CD4-positive, alpha-beta memory T cell (primary cell): ENCODE measurements at regions not wholly inside any gene's neighbourhood (a gene's known extent, or its start where the extent isn't known, plus 50 kb on each side); places are given as distances from the start of the nearest gene placed in this dataset.

Experiments
- CTCF ChIA-PET: fragments of 350-600 bp; sonication (Branson Sonifier 250); formaldehyde crosslinking; loops from one replicate; lab custom pipeline; 2021; ENCODE audit warnings: inconsistent platforms; ENCODE audit not compliant: partially characterized antibody; lab: Charles Lee
- POLR2A ChIA-PET: fragments of 350-600 bp; sonication (Branson Sonifier 250); formaldehyde crosslinking; loops from one replicate; lab custom pipeline; 2021; ENCODE audit not compliant: partially characterized antibody; lab: Charles Lee
- DNase-seq, 5 donors: peaks; one replicate each; pipeline versions ENCODE4 v3.0.0 to v3.0.0-alpha.2; 2020 to 2022; ENCODE audit warnings: mixed read lengths in 1 of 5
- H3K27ac ChIP-seq: one replicate; pipeline ENCODE4 v1.7.0; 2013; ENCODE audit warnings: low read depth, low read length
- H3K27me3 ChIP-seq: 2 replicates; pipeline ENCODE4 v1.7.0; 2013; ENCODE audit warnings: mild to moderate bottlenecking, low read length, moderate library complexity; ENCODE audit not compliant: insufficient read depth
- H3K36me3 ChIP-seq: 2 replicates; pipeline ENCODE4 v1.7.0; 2013; ENCODE audit warnings: mild to moderate bottlenecking, low read length, moderate library complexity; ENCODE audit not compliant: insufficient read depth
- H3K4me1 ChIP-seq: 2 replicates; pipeline ENCODE4 v1.7.0; 2013; ENCODE audit warnings: mild to moderate bottlenecking, low read length, moderate library complexity; ENCODE audit not compliant: insufficient read depth
- H3K4me3 ChIP-seq, 2 donors: one replicate each; pipeline ENCODE4 v1.7.0; 2013; ENCODE audit warnings: low read length in 2 of 2, mild to moderate bottlenecking in 1 of 2
- H3K9me3 ChIP-seq, 2 donors: one replicate each; pipeline ENCODE4 v1.7.0; 2013; ENCODE audit warnings: low read length in 2 of 2, control low read depth in 1 of 2; ENCODE audit not compliant: control insufficient read depth in 1 of 2
- H3K27ac Mint-ChIP-seq, 7 donors: one replicate each; pipeline ENCODE4 v1.8.0; 2020 to 2021; ENCODE audit warnings: mixed read lengths in 7 of 7, mild to moderate bottlenecking in 6 of 7, inconsistent platforms in 3 of 7, moderate library complexity in 3 of 7
- H3K27me3 Mint-ChIP-seq, 2 donors: one replicate each; pipeline ENCODE4 v1.8.0; 2020 to 2021; ENCODE audit warnings: mixed read lengths in 2 of 2
- H3K36me3 Mint-ChIP-seq, 2 donors: one replicate each; pipeline ENCODE4 v1.8.0; 2020 to 2021; ENCODE audit warnings: mixed read lengths in 2 of 2, inconsistent platforms in 1 of 2, mild to moderate bottlenecking in 1 of 2
- H3K4me1 Mint-ChIP-seq, 4 donors: one replicate each; pipeline ENCODE4 v1.8.0; 2020 to 2021; ENCODE audit warnings: mixed read lengths in 4 of 4, mild to moderate bottlenecking in 1 of 4
- H3K4me3 Mint-ChIP-seq, 8 donors: one replicate each; pipeline ENCODE4 v1.8.0; 2020 to 2021; ENCODE audit warnings: mixed read lengths in 8 of 8, mild to moderate bottlenecking in 7 of 8, moderate library complexity in 6 of 8, inconsistent platforms in 3 of 8
- H3K9me3 Mint-ChIP-seq, 8 donors: one replicate each; pipeline ENCODE4 v1.8.0; 2020 to 2021; ENCODE audit warnings: mixed read lengths in 8 of 8, mild to moderate bottlenecking in 5 of 8, inconsistent platforms in 3 of 8, moderate library complexity in 1 of 8
- intact Hi-C: fragments of 100-400 bp; cut with micrococcal nuclease; formaldehyde crosslinking; loops from one replicate; pipeline ENCODE4 v1.15.1; 2023

DNA sequence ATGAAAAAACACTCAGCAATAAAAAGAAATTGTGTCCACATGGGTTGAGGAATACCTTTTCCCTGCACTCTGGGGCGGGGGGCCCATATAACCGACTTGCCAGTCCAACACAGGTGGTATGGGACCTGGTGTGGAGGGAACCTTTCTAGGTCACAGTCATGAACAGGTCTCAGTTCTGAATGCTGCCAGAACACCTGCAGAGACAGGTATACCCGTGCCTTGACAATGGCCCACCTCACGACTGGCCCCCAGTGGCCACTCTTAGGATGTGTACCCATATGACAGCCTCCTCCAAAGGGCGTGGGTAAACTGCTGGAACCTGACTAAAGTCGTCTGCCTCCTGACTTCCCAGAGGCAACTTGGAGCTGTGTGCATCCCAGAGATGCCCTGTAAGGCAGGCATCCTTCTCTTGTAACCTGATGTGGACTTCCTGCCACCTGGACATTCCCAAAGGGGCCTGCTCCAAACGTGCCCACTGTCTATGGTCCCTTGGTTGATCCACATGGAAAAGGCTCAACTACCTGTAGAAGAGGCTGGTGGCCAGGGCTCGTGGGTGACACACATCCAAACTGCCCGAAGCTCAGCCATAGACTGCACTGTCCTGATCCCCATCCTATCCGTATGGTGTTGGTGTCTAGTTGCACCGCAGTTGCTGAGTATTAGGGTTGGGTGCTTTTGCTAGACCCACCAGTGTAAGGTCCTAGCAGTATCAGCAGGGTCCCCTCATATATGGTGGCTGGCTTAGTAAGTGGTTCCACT, 859.3 kb downstream of the BRD1 start:
- H3K9me3 ChIP-seq = no peaks in the 10 kb centered on the region
- POLR2A ChIA-PET = no interaction called here
- no peaks in the 10 kb centered on the region for H3K36me3 Mint-ChIP-seq
- no peak for DNase-seq
- H3K36me3 ChIP-seq = no peaks in the 10 kb centered on the region
- no peaks in the 10 kb centered on the region for H3K27me3 ChIP-seq
- intact Hi-C loops = no loop called here
- CTCF ChIA-PET = interaction anchor here (1.3 kb wide), 1 partner anchor 13 kb away, joined by 3 read pairs; no protein-coding TSS in a partner anchor
- peaks cover 9 to 12% of the 10 kb centered on the region in 2 donors for H3K27me3 Mint-ChIP-seq
- H3K9me3 Mint-ChIP-seq = peaks cover 0 to 5% (median 0%) of the 10 kb centered on the region in 8 donors
- H3K27ac Mint-ChIP-seq = no peak overlapping the region
- no peak overlapping the region for H3K4me3 ChIP-seq
- H3K4me1 Mint-ChIP-seq = no peaks in the 10 kb centered on the region
- no peak overlapping the region for H3K4me3 Mint-ChIP-seq
- no peak overlapping the region for H3K27ac ChIP-seq
- no peaks in the 10 kb centered on the region for H3K4me1 ChIP-seq

DNA sequence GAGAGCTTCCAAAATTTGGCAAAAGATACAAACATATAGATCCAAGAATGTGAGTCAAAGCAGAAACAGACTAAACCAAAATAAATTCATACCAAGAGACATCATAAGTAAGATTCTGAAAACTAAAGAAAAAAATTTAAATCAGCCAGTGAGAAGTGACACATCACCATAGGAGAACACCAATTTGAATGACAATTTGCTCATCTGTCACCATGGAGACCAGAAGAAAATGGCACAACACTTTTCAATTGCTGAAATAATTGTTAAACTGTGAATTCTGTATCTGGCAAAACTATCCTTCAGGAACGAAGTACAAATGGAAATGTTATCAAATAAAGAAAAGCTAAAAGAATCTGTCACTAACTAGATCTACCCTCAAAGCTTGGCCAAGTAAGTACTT, 864.3 kb downstream of the BRD1 start:
- Mint-ChIP-seq H3K4me1 (no peaks in the 10 kb centered on the region), H3K27ac (no peak overlapping the region), H3K9me3 (peaks cover 0 to 5% (median 0%) of the 10 kb centered on the region in 8 donors), H3K36me3 (no peaks in the 10 kb centered on the region), H3K4me3 (no peak overlapping the region), H3K27me3 (peaks cover 13 to 26% of the 10 kb centered on the region in 2 donors)
- POLR2A ChIA-PET = no interaction called here
- no peaks in the 10 kb centered on the region for H3K27me3 ChIP-seq
- intact Hi-C loops = no loop called here
- CTCF ChIA-PET = no interaction called here
- no peak for DNase-seq
- H3K4me3 ChIP-seq = no peak overlapping the region
- H3K9me3 ChIP-seq = no peaks in the 10 kb centered on the region
- no peak overlapping the region for H3K27ac ChIP-seq
- no peaks in the 10 kb centered on the region for H3K36me3 ChIP-seq
- no peaks in the 10 kb centered on the region for H3K4me1 ChIP-seq

DNA sequence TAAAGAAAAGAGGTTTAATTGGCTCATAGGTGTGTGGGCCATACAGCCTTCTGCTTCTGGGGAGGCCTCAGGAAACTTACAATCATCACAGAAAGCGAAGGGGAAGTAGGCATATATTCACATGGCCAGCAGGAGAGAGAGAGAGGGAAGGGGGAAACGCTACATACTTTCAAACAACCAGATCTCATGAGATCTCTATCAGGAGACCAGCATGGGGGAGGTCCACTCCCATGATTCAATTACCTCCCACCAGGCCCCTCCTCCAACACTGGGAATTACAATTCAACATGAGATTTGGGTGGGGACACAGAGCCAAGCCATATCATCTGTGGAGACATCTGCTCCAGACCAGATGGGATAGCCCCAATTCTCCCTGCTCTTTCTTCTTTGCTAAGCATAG, 866.0 kb downstream of the BRD1 start:
- peaks cover 0 to 8% (median 0%) of the 10 kb centered on the region in 8 donors for H3K9me3 Mint-ChIP-seq
- no peak overlapping the region for H3K27ac Mint-ChIP-seq
- Histone ChIP-seq H3K9me3 (no peaks in the 10 kb centered on the region), H3K27ac (no peak overlapping the region), H3K4me3 (no peak overlapping the region), H3K27me3 (no peaks in the 10 kb centered on the region), H3K36me3 (no peaks in the 10 kb centered on the region), H3K4me1 (no peaks in the 10 kb centered on the region)
- H3K27me3 Mint-ChIP-seq = peaks cover 13 to 27% of the 10 kb centered on the region in 2 donors
- no peak overlapping the region for H3K4me3 Mint-ChIP-seq
- intact Hi-C loops = no loop called here
- H3K4me1 Mint-ChIP-seq = peaks cover 0 to 2% (median 0%) of the 10 kb centered on the region in 4 donors
- H3K36me3 Mint-ChIP-seq = no peaks in the 10 kb centered on the region
- POLR2A ChIA-PET = no interaction called here
- CTCF ChIA-PET = no interaction called here
- no peak for DNase-seq

DNA sequence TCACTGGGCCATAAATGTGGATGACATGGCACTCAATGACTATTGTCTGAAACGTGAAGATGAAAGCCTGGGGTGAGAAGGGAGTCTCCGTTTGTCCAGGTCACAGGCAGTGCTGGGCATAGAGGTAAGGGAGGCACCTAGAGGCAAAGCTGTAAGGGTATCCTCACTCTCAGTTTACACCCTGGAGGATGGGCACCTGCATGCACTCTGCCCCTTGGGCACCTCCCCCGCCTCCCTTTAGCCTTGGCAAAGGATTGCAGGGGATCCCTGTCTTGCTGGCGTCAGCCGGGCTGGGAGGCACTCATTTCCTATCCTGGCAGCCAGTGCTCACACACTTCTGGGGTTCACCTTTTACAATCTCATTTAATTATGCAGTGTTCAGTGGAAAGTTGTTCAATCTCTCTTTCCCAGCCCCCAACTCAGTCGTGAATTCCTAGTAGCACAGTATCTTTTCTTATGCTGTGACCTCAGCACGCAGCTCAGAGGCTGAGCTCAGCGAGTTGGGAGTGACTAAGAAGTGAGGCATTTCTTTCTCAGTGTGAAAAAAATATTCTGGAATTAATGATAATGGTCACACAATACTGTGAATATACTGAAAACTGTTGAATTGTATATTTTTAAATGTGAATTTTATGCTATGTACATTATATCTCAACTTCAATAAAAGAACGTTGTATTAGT, 866.6 kb downstream of the BRD1 start:
- peaks cover 13 to 27% of the 10 kb centered on the region in 2 donors for H3K27me3 Mint-ChIP-seq
- Histone ChIP-seq H3K4me3 (no peak overlapping the region), H3K27me3 (no peaks in the 10 kb centered on the region), H3K9me3 (no peaks in the 10 kb centered on the region), H3K36me3 (no peaks in the 10 kb centered on the region), H3K4me1 (no peaks in the 10 kb centered on the region), H3K27ac (no peak overlapping the region)
- intact Hi-C loops = no loop called here
- DNase-seq = no peak
- H3K4me1 Mint-ChIP-seq = peaks cover 0 to 2% (median 0%) of the 10 kb centered on the region in 4 donors
- CTCF ChIA-PET = no interaction called here
- no peak overlapping the region for H3K27ac Mint-ChIP-seq
- peaks cover 0 to 14% (median 0%) of the 10 kb centered on the region in 8 donors for H3K9me3 Mint-ChIP-seq
- no peak overlapping the region for H3K4me3 Mint-ChIP-seq
- POLR2A ChIA-PET = no interaction called here
- no peaks in the 10 kb centered on the region for H3K36me3 Mint-ChIP-seq

DNA sequence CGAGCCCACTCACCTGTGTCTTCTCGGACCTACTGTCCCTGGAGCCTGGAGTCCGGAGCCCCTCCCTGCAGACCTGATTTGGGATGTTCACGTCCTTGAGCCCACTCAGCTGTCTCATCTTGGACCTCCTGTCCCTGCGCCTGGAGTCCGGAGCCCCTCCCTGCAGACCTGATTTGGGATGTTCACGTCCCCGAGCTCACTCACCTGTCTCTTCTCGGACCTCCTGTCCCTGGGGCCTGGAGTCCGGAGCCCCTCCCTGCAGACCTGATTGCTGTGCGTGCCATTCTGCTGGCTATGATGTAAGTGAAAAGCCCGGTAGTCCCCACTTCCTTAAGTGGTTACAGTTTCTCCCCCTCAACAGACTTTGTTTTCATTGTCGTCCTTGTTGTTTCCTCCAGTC, 867.1 kb downstream of the BRD1 start:
- peaks cover 13 to 27% of the 10 kb centered on the region in 2 donors for H3K27me3 Mint-ChIP-seq
- no peak for DNase-seq

DNA sequence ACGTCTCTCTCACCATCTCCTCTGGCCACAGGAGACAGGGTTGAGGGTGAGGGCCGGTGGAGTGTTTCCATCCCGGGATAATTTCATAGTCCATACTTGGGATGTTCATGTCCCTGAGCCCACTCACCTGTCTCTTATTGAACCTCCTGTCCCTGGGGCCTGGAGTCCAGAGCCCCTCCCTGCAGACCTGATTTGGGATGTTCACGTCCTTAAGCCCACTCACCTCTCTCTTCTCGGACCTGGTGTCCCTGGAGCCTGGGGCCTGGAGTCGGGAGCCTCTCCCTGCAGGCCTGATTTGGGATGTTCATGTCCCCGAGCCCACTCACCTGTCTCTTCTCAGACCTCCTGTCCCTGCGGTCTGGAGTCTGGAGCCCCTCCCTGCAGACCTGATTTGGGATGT, 868.2 kb downstream of the BRD1 start:
- Histone ChIP-seq H3K27me3 (no peaks in the 10 kb centered on the region), H3K27ac (no peak overlapping the region), H3K4me1 (no peaks in the 10 kb centered on the region), H3K36me3 (no peaks in the 10 kb centered on the region), H3K9me3 (no peaks in the 10 kb centered on the region), H3K4me3 (no peak overlapping the region)
- ChIA-PET POLR2A (no interaction called here), CTCF (no interaction called here)
- Mint-ChIP-seq H3K4me3 (no peak overlapping the region), H3K4me1 (peaks cover 0 to 2% (median 0%) of the 10 kb centered on the region in 4 donors), H3K36me3 (no peaks in the 10 kb centered on the region), H3K27ac (no peak overlapping the region), H3K27me3 (peaks cover 13 to 27% of the 10 kb centered on the region in 2 donors), H3K9me3 (peaks cover 0 to 14% (median 0%) of the 10 kb centered on the region in 8 donors)
- no peak for DNase-seq
- intact Hi-C loops = no loop called here

More for the DNA sequence above, 867.1 kb downstream of the BRD1 start:
- no peaks in the 10 kb centered on the region for H3K27me3 ChIP-seq
- no peak overlapping the region for H3K27ac Mint-ChIP-seq
- intact Hi-C loops = no loop called here
- POLR2A ChIA-PET = no interaction called here
- no peaks in the 10 kb centered on the region for H3K36me3 ChIP-seq
- H3K4me3 Mint-ChIP-seq = no peak overlapping the region
- H3K4me1 Mint-ChIP-seq = peaks cover 0 to 2% (median 0%) of the 10 kb centered on the region in 4 donors
- CTCF ChIA-PET = no interaction called here
- no peaks in the 10 kb centered on the region for H3K36me3 Mint-ChIP-seq
- H3K4me1 ChIP-seq = no peaks in the 10 kb centered on the region
- H3K27ac ChIP-seq = no peak overlapping the region
- H3K9me3 Mint-ChIP-seq = peaks cover 0 to 14% (median 0%) of the 10 kb centered on the region in 8 donors
- no peaks in the 10 kb centered on the region for H3K9me3 ChIP-seq
- no peak overlapping the region for H3K4me3 ChIP-seq

DNA sequence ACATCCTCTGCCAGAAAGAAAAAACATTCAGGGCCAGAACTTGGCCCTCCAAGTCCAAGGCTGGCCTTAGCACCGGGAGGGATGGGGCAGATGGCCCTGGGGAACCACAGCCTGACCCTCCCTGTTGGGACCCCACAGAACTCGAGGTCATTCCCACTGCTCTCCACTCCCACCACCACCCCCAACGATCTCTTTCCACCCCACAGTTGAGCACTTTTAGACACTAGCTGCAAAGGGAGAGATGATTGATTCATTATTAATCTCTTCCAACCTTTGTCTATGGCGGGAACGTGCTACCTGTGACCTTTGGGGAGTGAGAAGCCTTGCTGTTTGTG, 869.7 kb downstream of the BRD1 start:
- no peak for DNase-seq
- H3K27me3 Mint-ChIP-seq = peaks cover 7 to 18% of the 10 kb centered on the region in 2 donors

More for the DNA sequence above, 869.7 kb downstream of the BRD1 start:
- H3K4me1 Mint-ChIP-seq = peaks cover 0 to 2% (median 0%) of the 10 kb centered on the region in 4 donors
- no peak overlapping the region for H3K4me3 Mint-ChIP-seq
- peak overlapping the region in 1 of 7 donors; percentile 48 for H3K27ac Mint-ChIP-seq
- H3K4me3 ChIP-seq = no peak overlapping the region
- H3K9me3 ChIP-seq = no peaks in the 10 kb centered on the region
- no peak overlapping the region for H3K27ac ChIP-seq
- no peaks in the 10 kb centered on the region for H3K4me1 ChIP-seq
- ChIA-PET CTCF (no interaction called here), POLR2A (no interaction called here)
- intact Hi-C loops = no loop called here
- no peaks in the 10 kb centered on the region for H3K36me3 Mint-ChIP-seq
- no peaks in the 10 kb centered on the region for H3K27me3 ChIP-seq
- peaks cover 0 to 9% (median 0%) of the 10 kb centered on the region in 8 donors for H3K9me3 Mint-ChIP-seq
- no peaks in the 10 kb centered on the region for H3K36me3 ChIP-seq
